WERI-Rb-1 (cell line): ENCODE measurements at regions not wholly inside any gene's neighbourhood (a gene's known extent, or its start where the extent isn't known, plus 50 kb on each side); places are given as distances from the start of the nearest gene placed in this dataset.

Experiments used
- DNase-seq: peaks from one replicate; pipeline ENCODE4 v3.0.0-alpha.2; 2020
- H3K27ac ChIP-seq: fragments of 250-450 bp; sonication (Bioruptor Pico); 2 replicates; pipeline ENCODE4 v1.5.1; 2020; ENCODE audit warnings: mild to moderate bottlenecking, moderate library complexity
- H3K27me3 ChIP-seq: fragments of 250-450 bp; sonication (Bioruptor Pico); 2 replicates; pipeline ENCODE4 v1.5.1; 2021; ENCODE audit warnings: mild to moderate bottlenecking, low read depth, moderate library complexity; ENCODE audit not compliant: insufficient read depth, severe bottlenecking
- H3K36me3 ChIP-seq: fragments of 250-450 bp; sonication (Bioruptor Pico); 2 replicates; pipeline ENCODE4 v1.5.1; 2020; ENCODE audit warnings: mild to moderate bottlenecking, moderate library complexity
- H3K4me3 ChIP-seq: 2 replicates; pipeline ENCODE4 v1.5.1; 2011; ENCODE audit warnings: low read depth, mild to moderate bottlenecking, control low read depth, low read length
- H3K9me3 ChIP-seq: fragments of 250-450 bp; sonication (Bioruptor Pico); 2 replicates; pipeline ENCODE4 v1.5.1; 2021; ENCODE audit warnings: mild to moderate bottlenecking, moderate library complexity; ENCODE audit not compliant: severe bottlenecking
- TF ChIP-seq, protein P1 (sequence below): IDR thresholded peaks from 2 replicates; pipeline ENCODE4 v1.5.1; 2011; ENCODE audit warnings: low read depth, mild to moderate bottlenecking, control low read depth, inconsistent platforms, low read length

DNA sequence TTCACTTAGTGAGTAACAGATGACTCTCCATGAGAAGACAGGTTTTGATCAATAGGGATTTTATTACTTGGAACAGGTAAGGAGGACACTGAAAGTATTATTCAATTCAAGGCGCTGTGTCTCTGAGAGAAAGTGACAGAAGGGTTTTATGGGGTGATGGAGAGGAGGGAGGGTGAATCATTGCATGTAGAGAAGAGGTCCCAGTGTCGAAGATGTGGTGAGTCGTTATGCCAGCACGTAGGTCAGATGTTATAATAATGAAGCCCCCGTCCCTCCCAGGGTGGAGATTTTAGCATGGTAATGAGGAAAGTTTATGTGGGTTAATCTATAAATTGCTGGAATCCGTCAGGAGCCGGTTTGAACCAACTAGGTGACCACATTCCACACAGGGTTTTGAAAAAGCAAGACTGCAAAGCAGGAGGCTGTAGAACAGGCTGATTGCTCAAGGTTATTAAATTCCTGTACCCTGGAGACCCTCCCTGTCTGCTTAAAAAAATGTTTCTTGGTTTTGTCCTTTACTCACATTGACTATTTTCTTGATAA lies 586.4 kb upstream of the TMPRSS15 start:
- peaks cover 7% of the 10 kb centered on the region for H3K27me3 ChIP-seq
- DNase-seq, result no peak
- no peaks in the 10 kb centered on the region for H3K9me3 ChIP-seq
- no peaks in the 10 kb centered on the region for H3K36me3 ChIP-seq
- no peak overlapping the region for H3K27ac ChIP-seq
- TF ChIP-seq, protein P1, sequence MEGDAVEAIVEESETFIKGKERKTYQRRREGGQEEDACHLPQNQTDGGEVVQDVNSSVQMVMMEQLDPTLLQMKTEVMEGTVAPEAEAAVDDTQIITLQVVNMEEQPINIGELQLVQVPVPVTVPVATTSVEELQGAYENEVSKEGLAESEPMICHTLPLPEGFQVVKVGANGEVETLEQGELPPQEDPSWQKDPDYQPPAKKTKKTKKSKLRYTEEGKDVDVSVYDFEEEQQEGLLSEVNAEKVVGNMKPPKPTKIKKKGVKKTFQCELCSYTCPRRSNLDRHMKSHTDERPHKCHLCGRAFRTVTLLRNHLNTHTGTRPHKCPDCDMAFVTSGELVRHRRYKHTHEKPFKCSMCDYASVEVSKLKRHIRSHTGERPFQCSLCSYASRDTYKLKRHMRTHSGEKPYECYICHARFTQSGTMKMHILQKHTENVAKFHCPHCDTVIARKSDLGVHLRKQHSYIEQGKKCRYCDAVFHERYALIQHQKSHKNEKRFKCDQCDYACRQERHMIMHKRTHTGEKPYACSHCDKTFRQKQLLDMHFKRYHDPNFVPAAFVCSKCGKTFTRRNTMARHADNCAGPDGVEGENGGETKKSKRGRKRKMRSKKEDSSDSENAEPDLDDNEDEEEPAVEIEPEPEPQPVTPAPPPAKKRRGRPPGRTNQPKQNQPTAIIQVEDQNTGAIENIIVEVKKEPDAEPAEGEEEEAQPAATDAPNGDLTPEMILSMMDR, result no peak
- no peak overlapping the region for H3K4me3 ChIP-seq

DNA sequence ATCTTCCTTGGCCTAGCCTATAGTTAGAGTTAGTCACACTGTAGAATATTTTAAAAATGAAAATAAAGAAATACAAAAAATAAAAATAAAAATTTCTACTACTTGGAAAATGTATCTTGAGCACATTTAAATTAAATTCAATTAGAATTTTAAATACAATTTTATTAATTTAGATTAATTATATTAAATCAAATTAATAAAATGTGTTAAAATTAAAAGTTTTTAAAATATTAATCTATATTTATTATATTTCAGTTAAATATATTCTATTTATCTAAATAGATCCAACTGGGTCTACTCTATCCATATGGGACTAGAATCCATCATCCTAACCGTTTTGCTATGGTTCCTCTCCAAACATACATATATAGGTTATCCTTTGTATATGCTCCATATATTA lies 588.3 kb upstream of the TMPRSS15 start:
- DNase-seq, result no peak
- Histone ChIP-seq H3K27ac (no peak overlapping the region), H3K36me3 (no peaks in the 10 kb centered on the region), H3K27me3 (peaks cover 7% of the 10 kb centered on the region), H3K9me3 (no peaks in the 10 kb centered on the region), H3K4me3 (no peak overlapping the region)
- TF ChIP-seq, protein P1, result no peak

DNA sequence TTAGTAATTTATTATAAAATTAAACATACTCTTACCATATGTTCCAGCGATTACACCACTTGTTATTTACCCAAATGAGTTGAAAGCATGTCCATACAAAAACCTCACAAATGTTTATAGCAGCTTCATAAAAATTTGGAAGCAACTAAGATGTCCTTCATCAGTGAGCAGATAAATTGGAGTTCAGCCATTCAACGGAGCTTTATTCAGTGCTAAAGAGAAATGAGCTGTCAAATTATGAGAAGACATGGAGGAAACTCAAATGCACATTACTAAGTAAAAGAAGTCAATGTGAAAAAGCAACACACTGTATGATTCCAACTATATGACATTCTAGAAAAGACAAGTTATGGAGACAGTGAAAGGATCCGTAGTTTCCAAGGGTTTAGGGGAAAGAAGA lies 606.7 kb upstream of the TMPRSS15 start:
- Histone ChIP-seq H3K9me3 (no peaks in the 10 kb centered on the region), H3K4me3 (no peak overlapping the region), H3K27me3 (no peaks in the 10 kb centered on the region), H3K36me3 (no peaks in the 10 kb centered on the region), H3K27ac (no peak overlapping the region)
- TF ChIP-seq, protein P1, result no peak
- no peak for DNase-seq

DNA sequence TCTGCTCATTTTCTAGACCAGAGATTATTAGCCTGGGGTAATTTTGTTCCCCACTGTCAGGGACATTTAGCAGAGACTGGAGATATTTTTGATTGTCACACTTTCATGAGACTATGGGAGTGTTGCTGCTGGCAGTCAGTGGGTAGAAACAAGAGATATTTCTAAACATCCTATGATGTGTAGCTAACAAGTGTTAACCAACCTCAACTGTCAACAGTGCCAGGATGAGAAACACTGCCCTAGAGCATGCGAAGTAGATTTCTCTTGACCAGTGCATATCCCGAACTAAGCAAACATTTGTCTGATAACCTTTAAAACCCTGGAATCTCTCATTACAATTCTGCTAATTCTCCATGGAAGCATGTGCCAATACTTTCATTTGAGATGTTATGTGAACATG lies 607.4 kb upstream of the TMPRSS15 start:
- H3K36me3 ChIP-seq, result no peaks in the 10 kb centered on the region
- no peaks in the 10 kb centered on the region for H3K27me3 ChIP-seq
- H3K9me3 ChIP-seq, result no peaks in the 10 kb centered on the region
- no peak for DNase-seq
- no peak overlapping the region for H3K27ac ChIP-seq
- TF ChIP-seq, protein P1, result no peak
- H3K4me3 ChIP-seq, result no peak overlapping the region

DNA sequence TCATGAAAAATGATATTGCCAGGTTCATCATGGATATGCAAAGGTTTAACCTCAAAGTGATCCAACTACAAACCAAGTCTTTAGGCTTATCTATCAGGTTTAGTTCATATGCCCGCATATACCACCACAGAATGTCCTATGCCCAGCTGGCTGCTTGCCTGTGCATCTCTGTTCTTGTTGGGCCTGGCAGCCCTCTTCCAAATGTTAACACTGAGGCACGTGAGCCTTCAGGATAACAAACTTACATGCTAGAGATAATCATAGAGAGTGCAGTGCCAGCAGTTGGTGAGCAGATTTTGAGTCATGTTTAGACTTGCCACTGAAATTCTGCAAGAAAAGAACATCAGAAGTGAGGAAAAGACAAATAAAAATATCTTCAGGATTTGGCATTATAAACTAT lies 607.9 kb upstream of the TMPRSS15 start:
- Histone ChIP-seq H3K4me3 (no peak overlapping the region), H3K9me3 (no peaks in the 10 kb centered on the region), H3K36me3 (no peaks in the 10 kb centered on the region), H3K27ac (no peak overlapping the region), H3K27me3 (no peaks in the 10 kb centered on the region)
- no peak for DNase-seq
- TF ChIP-seq, protein P1, result no peak

DNA sequence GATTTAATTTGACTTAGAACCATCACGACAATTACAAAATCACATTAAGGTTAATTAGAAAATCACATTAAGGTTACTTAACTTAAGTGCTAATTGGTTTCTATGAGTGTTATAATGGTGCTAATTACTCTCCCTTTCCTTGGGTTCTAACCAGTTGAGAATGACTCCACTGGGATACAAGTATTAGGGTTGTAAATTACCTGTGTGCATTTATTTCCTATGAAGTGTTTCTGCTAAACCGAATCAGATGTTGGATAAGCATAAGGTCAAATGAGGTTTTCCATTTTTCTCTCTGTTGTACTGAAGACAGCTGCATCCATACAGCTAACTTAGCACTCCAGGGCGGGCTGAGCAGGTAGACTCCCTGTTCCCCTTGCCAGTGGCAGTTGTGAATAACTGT lies 610.3 kb upstream of the TMPRSS15 start:
- DNase-seq, result no peak
- TF ChIP-seq, protein P1, result no peak
- no peak overlapping the region for H3K4me3 ChIP-seq
- H3K27me3 ChIP-seq, result no peaks in the 10 kb centered on the region
- H3K27ac ChIP-seq, result no peak overlapping the region
- no peaks in the 10 kb centered on the region for H3K9me3 ChIP-seq
- no peaks in the 10 kb centered on the region for H3K36me3 ChIP-seq
